NOMO-1 (cell line): ENCODE measurements at regions not wholly inside any gene's neighbourhood (a gene's known extent, or its start where the extent isn't known, plus 50 kb on each side); places are given as distances from the start of the nearest gene placed in this dataset.

Experiments used
- DNase-seq, 2 experiments: peaks; one replicate each; lab custom pipeline; 2025; ENCODE audit not compliant: unreplicated experiment in 2 of 2; lab: John Stamatoyannopoulos, UW

- peak; percentile 1 to 16 for DNase-seq
These were observed 231.5 kb upstream of the FMR1 start for GRCh38 chrX:147680251-147680650.

GRCh38 chrX:147693511-147693910 is 218.2 kb upstream of the FMR1 start:
- no peak for DNase-seq

- no peak for DNase-seq
These were observed 212.7 kb upstream of the FMR1 start for GRCh38 chrX:147699061-147699460.

- DNase-seq: no peak
These were observed 201.4 kb upstream of the FMR1 start for GRCh38 chrX:147710301-147710700.

GRCh38 chrX:147733369-147733768 is 178.3 kb upstream of the FMR1 start:
- DNase-seq: no peak

GRCh38 chrX:147735364-147735763 is 176.4 kb upstream of the FMR1 start:
- DNase-seq: no peak

GRCh38 chrX:147736045-147736444 is 175.7 kb upstream of the FMR1 start:
- DNase-seq: no peak

- no peak for DNase-seq
These were observed 174.0 kb upstream of the FMR1 start for GRCh38 chrX:147737690-147738089.

- DNase-seq: peak; percentile 27 to 52
These were observed 173.5 kb upstream of the FMR1 start for GRCh38 chrX:147738265-147738664.

GRCh38 chrX:147739196-147739595 is 172.5 kb upstream of the FMR1 start:
- no peak for DNase-seq

GRCh38 chrX:147741776-147742175 is 169.9 kb upstream of the FMR1 start:
- no peak for DNase-seq

GRCh38 chrX:147749308-147749707 is 162.4 kb upstream of the FMR1 start:
- DNase-seq: no peak

- DNase-seq: no peak
These were observed 154.0 kb upstream of the FMR1 start for GRCh38 chrX:147757750-147758149.

GRCh38 chrX:147763131-147763530 is 148.6 kb upstream of the FMR1 start:
- DNase-seq: no peak

GRCh38 chrX:147764868-147765267 is 146.9 kb upstream of the FMR1 start:
- DNase-seq: no peak

- no peak for DNase-seq
These were observed 140.9 kb upstream of the FMR1 start for GRCh38 chrX:147770858-147771257.

GRCh38 chrX:147776988-147777387 is 134.7 kb upstream of the FMR1 start:
- no peak for DNase-seq

- no peak for DNase-seq
These were observed 132.5 kb upstream of the FMR1 start for GRCh38 chrX:147779173-147779572.

GRCh38 chrX:147781844-147782243 is 129.9 kb upstream of the FMR1 start:
- DNase-seq: no peak

- no peak for DNase-seq
These were observed 122.9 kb upstream of the FMR1 start for GRCh38 chrX:147788641-147789350.

- DNase-seq: no peak
These were observed 111.1 kb upstream of the FMR1 start for GRCh38 chrX:147800663-147801062.

- DNase-seq: peak; percentile 15 to 45
These were observed 107.8 kb upstream of the FMR1 start for GRCh38 chrX:147803948-147804347.

GRCh38 chrX:147811803-147812202 is 99.9 kb upstream of the FMR1 start:
- DNase-seq: no peak
